GM21390 (cell line): ENCODE measurements at regions not wholly inside any gene's neighbourhood (a gene's known extent, or its start where the extent isn't known, plus 50 kb on each side); places are given as distances from the start of the nearest gene placed in this dataset.
"Not testable (repeated sequence)": the region's sequence is repeated elsewhere in the genome, so short reads cannot be mapped to it uniquely, and the experiment has no call there.

ENCODE experiments used
- ATAC-seq: cut with Tn5 transposase; IDR thresholded peaks from one replicate; pipeline ENCODE4 v1.9.1; 2021; ENCODE audit not compliant: unreplicated experiment

DNA sequence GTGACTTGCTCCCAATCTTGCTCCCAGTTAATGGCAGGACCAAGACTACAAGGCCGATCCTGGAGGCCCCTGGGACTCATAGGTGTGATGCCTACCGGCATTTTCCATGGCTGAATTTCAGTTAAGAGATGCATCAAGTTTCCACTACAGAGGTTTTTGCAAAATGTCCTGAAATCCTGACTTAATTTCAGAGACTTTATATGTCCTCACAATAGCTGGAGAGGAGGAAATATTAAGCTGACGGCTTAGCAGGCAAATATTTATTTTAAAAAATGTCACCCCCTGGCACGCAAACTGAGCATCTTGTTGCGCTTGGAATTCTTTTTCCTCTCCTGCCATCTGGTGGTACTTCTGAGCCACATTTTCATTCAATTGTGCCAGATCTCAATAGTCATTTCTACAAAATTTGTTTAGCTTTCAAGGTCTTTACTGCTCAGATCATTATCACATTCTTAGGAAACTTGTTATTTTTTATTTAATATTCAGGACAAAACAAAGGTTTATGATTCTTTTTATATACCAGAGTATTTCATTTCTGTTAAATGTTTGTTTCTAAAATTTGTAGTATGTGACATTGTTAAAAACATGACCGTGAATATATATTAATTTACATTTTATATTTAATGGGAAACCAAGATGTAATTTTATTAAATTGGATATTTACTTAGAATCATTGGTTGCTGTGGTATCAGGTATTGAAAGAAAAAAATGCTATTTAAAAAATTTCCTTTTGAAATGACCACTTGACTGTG lies 189.2 kb upstream of the THRB start:
- ATAC-seq, result no peak

DNA sequence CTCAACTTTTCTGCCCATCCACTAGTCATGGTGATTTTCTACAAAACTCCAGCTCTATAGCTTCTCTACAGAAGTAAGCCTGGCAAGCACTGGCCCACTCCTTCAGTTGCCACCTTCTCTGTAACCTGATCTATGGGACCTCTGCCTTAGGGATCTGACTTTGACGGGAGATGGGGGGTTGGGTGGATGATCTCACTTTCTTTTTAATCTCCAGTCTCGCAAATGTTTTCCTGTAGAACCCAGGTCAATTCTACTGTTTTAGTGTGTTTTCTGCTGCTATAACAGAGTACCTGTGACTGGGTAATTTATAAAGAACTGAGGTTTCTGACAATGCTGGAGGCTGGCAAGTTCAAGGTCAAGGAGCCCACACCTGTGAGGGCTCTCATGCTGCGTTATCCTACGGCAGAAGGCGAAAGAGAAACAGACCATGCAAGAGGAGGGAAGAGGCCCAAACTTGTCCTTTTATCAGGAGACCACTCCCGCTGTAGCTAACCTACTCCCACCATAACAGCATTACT lies 189.9 kb upstream of the THRB start:
- no peak for ATAC-seq

DNA sequence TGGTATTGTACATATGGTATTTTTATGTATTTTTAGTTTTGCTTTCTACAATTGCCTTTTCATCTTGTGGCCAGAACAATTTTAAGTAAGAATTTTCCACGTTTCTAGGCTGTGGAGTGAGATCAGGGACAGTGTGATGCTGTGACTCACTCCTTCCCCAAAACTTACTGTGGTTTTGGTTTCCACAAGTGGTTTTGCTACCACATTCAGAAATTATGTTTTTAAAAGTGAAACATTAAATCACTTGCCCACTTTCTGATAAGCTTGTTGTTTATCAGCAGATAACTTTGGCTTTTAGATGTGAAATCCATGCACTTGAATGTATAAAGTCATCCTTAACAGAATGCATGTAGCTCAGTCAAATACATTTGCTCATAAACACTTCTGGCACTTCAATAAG lies 192.2 kb upstream of the THRB start:
- peak; percentile 51 for ATAC-seq

DNA sequence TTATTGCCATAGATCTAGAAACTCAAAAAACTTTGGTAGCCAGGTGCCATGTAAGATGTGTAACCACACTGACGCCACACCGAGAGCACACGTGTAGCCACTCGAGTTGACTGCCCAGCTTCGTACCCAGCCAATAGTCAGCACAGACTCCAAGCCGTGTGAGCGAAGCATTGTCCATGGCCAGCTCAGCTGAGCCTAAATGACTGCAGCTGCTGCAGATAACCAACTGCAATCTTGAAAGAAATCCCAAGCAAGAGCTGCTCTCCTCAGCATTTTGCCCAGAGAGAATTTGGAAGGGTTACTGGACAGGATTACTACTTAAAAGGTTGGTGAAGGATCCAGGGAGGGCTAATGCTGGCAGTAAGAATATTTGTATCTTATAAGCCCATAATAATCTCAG lies 193.0 kb upstream of the THRB start:
- ATAC-seq, result no peak

DNA sequence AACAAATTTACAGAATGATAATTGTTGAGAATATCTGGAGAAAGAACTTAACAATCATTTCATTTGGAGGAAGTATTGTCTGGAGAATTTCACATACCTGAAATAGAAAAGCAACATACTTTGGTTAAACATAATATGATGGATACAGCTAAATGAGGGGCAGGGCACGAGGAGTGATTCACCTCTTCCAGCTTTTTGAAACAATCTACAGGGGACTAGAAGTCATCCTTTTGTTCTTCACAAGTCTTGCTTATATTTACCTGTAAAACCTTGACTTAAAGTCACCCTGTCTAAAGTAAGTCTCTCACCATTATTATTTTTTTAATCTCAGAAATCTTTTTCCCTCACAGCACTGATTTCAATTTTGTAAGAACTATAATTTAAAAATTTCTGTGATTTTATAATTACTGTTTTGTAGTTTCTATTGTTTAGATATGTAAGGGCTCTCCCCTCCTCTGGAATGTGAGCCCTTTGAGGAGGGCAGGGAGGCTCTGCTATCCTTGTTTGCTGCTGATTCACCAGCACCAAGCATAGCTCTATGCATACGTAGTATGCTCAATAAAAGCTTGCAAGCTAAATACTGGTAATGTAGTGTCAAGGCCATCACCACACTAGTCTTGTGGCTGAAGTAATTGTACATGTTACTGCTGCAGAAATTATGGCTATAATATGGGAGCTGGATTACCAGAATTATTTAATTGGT lies 193.9 kb upstream of the THRB start:
- ATAC-seq, result no peak

DNA sequence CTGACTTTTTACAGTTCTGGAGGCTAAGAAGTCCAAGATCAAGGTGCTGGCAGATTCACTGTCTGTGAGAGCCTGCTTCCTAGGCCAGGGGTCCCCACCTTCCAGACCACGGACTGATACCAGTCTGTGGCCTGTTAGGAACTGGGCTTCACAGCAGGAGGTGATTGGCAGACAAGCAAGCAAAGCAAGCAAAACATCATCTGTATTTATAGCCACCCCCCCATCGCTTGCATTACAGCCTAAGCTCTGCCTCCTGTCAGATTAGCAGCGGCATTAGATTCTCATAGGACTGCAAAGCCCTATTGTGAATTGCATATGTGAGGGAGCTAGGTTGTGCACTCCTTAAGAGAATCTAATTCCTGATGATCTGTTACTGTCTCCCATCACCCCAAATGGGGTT lies 194.7 kb upstream of the THRB start:
- ATAC-seq, result no peak

DNA sequence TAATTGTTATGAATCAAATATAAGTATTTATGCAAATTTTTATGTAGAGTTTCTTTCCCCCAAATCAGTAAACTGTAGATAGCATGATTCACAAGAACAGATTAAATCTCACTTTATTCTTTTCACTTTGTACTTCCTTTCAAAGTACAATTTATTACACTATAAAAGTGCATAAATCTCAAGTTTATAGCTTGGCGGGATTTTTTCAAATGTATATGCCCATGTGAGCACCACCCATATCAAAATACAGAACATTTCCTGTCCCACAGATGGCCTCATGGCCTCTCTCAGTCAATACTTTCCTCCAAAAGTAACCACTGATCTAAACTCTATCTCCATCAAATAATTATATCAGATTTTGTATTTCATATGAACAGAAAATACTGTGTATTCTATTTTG lies 196.1 kb upstream of the THRB start:
- no peak for ATAC-seq

DNA sequence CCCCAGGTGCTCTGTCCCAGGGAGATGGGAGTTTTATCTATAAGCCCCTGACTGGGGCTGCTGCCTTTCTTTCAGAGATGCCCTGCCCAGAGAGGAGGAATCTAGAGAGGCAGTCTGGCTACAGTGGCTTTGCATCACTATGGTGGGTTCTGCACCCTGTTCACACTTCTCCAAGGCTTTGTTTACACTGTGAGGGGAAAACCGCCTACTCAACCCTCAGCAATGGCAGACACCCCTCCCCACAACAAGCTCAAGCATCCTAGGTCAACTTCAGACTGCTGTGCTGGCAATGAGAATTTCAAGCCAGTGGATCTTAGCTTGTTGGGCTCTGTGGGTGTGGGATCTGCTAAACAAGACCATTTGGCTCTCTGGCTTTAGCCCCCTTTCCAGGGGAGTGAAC lies 204.4 kb upstream of the THRB start:
- not testable (repeated sequence) for ATAC-seq

DNA sequence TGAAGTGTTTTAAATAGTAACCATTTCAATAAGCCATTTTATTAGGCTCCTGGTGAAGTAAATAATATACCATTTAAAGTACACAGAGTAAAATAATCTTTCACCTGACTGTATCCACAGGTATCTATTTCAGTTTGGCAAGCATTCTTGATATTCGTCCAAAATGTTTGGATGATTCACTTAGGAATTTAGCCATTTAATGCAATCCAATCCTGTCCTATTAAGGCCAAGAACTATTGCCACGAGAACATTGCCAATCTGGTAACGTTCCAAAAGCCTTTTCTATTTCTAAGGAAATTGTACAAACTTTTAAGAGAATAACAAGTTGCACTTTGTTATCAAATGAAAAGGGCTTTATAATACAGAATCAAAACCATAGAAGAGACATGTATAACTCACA lies 209.8 kb upstream of the THRB start:
- no peak for ATAC-seq

DNA sequence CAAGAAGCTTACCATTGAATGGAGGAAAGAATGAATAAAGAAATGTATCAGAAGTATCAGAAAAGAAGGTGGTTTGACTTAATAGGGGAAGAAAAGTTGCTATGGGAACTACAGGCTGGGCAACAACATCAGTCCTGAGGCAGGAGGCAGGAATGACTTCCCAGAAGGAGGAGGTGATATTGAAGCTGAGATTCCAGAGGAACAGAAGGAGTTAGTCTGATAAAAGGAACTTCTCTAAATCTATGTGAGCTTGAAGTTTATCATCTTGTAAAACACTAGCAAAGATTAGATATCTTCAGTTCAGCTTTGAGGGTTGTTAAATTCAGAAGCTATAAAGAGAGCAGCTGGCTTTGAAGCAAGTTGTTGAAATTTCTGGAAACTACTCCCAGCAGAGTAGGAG lies 213.3 kb upstream of the THRB start:
- no peak for ATAC-seq

DNA sequence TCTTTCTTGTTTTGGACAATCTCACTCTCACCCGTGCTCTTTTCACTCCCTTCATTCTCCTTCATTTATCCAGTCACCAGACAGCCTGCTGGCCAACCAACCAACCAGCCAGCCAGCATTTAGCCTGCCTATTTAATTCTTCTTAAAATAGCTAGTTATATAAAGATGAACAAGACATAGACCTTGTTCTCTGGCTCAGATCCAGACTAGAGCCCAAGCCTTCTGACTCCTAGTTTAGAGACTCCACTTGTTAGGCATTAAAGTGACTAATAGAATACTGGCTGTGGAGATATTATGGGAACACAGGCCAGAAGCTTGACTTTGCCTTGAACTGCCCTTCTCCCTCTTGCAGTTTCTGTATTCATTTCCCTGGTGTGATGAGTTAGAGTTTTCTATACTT lies 215.3 kb upstream of the THRB start:
- ATAC-seq, result no peak

DNA sequence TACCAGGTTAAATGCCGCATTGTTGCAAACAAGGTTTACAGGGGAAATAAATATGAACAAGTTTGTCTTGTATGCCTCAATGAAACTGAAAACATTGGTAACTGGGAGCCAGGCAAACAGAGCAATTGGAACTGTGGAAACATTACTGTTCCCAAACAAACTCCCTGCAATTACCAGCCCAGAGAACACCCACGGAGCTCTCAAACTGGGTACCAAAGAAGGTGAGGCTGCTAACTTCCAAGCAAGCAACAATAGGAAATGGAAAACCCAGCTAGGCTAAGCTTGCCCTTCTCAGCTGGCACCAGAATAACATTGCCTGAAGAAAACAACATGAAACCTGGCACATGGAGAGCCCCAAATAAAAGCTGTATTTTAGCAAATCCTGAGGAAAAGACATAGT lies 218.9 kb upstream of the THRB start:
- no peak for ATAC-seq

DNA sequence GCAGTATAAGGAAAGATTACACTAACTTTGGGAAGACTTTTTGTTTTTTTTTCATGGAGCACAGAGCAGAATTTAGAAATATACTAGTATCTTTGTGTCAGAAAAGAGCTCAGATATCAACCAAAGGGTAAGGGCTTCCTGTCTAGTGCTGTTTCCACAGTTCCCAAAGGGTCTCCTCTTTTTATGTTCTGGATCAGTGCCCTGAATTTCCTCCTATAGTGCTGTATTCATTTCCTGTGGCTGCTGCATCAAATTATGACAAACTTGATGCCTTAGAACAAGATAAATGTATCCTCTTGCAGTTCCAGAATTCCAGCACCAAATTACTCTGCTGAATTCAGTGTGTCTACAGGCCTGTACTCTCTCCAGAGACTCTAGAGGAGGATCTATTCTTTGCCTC lies 219.8 kb upstream of the THRB start:
- no peak for ATAC-seq

DNA sequence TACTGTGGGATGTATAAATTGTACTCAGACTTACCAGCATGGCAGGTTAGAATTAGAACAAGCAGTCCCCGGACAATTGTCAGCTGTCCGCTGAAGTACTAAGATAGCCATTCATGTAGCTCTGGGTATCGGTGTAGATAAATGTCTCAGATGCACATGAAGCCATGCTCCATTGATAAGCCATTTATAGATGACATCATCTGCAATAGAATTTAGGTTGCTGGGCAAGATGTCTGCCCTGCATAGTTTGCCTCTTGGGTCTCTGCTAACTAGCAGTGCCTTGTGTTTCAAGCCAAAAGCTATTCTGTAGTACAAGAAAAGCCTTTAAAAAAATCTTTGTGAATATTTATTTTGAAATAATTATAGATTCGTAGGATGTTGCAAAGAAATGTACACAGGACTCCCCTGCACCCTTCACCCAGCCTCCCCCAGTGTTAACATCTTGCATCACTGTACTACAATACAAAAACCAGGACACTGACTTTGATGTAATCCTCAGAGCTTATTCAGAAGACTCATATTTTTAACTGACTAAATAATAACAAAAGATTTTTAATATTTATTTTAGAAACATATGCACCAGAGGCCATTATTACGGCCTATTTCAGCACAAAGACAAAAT lies 220.6 kb upstream of the THRB start:
- ATAC-seq, result no peak

DNA sequence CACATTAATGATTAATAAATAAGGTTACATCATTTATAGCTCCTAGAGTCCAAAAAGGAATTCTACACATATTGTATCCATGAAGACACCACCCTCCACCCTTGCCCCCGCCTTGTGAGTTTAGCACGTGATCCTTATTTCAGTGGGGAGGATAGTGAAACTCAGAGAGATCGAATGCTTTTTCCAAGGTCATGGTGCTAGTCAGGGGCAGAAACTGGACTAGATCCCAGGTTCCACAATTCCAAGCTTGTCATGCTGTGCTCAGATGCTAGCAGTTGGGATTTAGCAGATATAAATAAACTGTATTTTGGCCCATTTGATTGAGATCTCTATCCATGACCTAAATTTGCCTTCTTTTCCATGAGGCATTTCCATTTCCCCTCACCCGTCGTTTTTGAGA lies 227.4 kb upstream of the THRB start:
- ATAC-seq, result no peak

DNA sequence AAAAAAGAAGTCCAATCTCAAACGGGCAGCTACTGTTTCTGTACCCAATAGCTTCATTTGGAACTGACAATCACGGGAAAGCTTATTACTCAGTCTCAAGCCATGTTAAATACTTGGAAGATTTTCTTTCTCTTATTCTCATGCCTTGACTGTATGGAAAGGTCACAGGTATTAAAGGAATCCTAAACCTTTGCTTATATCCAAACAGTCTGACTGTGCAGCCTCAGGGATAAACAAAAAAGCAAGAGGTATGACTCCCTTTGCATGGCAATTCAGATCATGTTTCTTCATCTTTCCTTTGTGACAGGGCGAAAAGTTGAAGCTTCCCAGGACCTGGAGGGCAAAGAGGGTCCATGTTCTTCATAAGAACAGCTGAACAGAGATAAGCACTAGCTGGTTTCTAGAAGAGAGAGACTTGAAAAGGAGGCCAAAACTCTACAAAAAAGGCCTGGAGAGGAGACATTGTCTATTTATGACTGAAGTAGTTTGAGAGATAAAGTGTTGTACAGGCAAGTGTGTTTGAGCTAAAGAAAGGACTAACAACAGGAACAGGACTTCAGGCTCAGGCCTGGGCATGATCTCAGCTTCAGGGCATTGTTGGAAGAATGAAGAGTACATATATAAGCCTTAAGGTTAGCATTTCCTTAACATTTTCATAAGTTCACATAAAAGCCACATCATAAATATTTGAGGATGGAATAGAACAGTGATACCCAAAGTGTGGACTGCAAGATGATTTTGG lies 231.0 kb upstream of the THRB start:
- no peak for ATAC-seq

DNA sequence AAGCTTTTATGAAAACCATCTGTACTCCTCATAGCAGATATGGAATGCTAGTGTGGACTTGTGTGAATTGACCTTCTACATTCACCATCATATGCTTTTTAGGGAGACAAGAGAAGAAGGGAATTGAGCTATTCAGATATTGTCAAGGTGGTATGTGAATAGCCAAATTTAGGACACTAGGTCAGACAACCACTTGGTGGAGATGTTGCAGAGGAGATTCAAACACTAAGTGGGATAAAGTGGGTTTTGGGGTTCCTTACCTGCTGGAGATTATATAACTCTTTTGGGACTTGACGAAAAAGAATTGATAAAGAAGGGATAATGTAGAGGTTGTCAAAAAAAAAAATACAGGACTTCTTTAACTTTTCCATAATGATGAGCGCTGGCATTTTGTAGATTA lies 231.8 kb upstream of the THRB start:
- ATAC-seq, result no peak

DNA sequence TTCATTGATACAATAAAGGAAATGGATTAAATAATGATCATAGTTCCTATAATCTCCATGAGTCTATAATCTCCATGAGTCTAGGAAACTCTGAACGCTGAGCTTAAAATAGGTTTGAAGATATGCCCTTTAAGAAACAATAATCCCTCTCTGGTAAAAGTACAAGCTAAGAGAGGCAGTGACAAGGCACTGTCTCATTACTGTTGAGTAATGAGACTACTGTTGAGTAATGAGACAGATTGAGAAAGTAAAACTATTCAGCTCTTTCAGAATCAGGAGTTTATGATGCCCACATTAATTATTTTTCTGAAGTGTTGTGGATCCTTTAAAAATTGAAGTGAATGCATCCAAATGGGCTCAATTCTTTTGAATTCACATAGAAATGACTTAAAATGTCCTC lies 235.5 kb upstream of the THRB start:
- ATAC-seq, result no peak

DNA sequence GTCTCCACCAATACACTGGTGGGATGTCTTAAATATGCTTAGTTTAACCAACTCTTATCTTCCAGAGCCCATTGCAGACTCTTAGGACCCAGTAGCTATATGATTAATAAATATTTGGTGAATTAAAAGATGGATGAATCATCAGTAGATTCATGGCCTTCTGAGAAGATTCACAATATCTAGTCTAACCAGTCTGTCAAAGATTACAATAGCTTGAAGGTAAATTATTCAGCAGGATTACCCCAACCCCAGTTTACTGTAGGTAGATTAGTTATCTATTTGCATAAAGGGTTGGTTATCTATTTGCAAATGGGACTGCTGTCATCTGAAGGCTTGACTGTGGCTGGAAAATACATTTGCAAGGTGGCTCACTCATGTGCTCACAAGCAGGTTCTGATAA lies 239.4 kb upstream of the THRB start:
- ATAC-seq, result no peak

DNA sequence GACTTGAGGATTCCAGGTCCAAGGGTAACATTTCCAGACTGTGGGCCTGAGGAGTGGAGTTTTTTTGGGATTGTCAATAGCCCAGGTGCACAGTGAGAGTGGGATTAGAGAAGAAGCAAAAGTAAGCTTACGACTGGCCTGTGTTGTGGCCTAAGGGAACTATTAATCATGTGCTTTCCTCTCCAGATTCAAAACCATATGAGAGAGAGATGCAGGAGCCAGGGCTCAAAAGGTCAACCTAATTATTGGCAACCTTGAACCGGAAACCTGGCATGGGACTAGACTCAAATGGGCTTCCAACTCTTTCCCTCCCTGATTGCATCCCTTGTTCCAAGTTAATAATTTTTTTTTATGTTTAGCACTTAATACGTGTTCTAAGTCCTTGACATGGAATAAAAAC lies 242.1 kb upstream of the THRB start:
- ATAC-seq, result no peak

DNA sequence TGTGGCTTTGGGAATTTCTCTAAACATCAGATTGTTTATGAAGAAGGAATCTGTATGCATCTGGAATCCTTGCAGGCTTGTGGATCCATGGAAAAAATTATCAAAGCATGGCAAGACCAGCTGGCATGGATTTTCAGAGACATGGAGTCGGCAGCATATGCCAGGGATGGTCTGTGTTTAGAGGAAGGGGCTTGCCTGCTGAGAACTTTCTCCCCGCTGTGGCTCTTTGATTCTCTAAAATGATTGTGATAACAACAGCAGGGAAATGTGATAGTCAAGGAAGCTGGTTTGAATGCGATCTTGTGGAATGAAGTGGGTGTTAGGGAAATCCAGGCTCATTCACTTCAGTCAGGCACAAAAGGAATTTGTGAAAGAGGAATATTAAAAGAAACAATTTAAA lies 245.7 kb upstream of the THRB start:
- ATAC-seq, result no peak

DNA sequence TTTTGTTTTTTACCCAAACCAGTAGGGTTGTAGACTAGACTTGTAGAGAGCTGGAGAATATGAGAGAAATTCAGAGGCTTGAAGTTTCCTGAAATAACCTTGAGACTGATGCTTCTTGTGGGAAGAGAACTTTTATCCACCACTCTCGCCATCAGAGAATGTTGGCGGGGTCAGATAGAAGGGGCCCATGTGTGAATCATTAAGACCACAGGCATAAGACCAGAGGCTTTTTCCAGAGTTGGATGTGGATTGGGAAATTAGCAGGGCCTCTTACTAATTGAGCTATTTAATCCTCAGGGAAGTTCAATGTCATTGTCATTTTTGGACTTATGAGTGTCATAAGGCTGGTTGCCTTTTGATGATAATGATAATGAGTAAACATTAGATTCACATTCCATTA lies 246.9 kb upstream of the THRB start:
- ATAC-seq, result no peak
